H1 (cell line): ENCODE measurements at regions not wholly inside any gene's neighbourhood (a gene's known extent, or its start where the extent isn't known, plus 50 kb on each side); places are given as distances from the start of the nearest gene placed in this dataset.

Experiments used
- SP2 ChIP-seq: IDR thresholded peaks from 2 replicates; pipeline ENCODE4 v1.6.1; 2012; ENCODE audit warnings: mild to moderate bottlenecking, low read length, inconsistent platforms
- TF ChIP-seq, protein P1 (sequence below), 3 experiments: IDR thresholded peaks; 1 replicate in 2 of 3; 2 replicates in 1 of 3; pipeline versions ENCODE4 v1.5.1 to v1.6.1; 2011; ENCODE audit warnings: low read length in 3 of 3, mild to moderate bottlenecking in 3 of 3, inconsistent platforms in 2 of 3, low read depth in 1 of 3, moderate library complexity in 1 of 3; ENCODE audit not compliant: insufficient read depth in 1 of 3; ENCODE audit errors: control extremely low read depth in 1 of 3

- TF ChIP-seq, protein P1, sequence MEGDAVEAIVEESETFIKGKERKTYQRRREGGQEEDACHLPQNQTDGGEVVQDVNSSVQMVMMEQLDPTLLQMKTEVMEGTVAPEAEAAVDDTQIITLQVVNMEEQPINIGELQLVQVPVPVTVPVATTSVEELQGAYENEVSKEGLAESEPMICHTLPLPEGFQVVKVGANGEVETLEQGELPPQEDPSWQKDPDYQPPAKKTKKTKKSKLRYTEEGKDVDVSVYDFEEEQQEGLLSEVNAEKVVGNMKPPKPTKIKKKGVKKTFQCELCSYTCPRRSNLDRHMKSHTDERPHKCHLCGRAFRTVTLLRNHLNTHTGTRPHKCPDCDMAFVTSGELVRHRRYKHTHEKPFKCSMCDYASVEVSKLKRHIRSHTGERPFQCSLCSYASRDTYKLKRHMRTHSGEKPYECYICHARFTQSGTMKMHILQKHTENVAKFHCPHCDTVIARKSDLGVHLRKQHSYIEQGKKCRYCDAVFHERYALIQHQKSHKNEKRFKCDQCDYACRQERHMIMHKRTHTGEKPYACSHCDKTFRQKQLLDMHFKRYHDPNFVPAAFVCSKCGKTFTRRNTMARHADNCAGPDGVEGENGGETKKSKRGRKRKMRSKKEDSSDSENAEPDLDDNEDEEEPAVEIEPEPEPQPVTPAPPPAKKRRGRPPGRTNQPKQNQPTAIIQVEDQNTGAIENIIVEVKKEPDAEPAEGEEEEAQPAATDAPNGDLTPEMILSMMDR (IDR thresholded peaks at IDR 0.05; ENCODE audit: control extremely low read depth in 1 of 3, insufficient read depth in 1 of 3, low read depth in 1 of 3, low read length in 3 of 3): no peak
- TF ChIP-seq SP2: no peak
These were observed 448.1 kb downstream of the PDGFC start (continued) for GRCh38 chr4:156523492-156523891.
